Breast epithelium (tissue), 3 donors: ENCODE measurements at regions not wholly inside any gene's neighbourhood (a gene's known extent, or its start where the extent isn't known, plus 50 kb on each side); places are given as distances from the start of the nearest gene placed in this dataset.

Experiments used
- POLR2A ChIP-seq: fragments of 450-650 bp; IDR thresholded peaks from one replicate; pipeline ENCODE4 v1.6.1; 2016; ENCODE audit warnings: antibody characterized with exemption, mild to moderate bottlenecking, moderate library complexity
- POLR2AphosphoS5 ChIP-seq, 3 donors: sonication (generic); formaldehyde crosslinking; IDR thresholded peaks; one replicate each; pipeline ENCODE4 v1.6.1; 2017; ENCODE audit warnings: antibody characterized with exemption in 3 of 3
- TF ChIP-seq, protein P1 (sequence below), 3 donors: fragments of 450-650 bp; IDR thresholded peaks; one replicate each; pipeline ENCODE4 v1.5.1; 2016 to 2017; ENCODE audit warnings: antibody characterized with exemption in 3 of 3, mild to moderate bottlenecking in 3 of 3, moderate library complexity in 3 of 3

DNA sequence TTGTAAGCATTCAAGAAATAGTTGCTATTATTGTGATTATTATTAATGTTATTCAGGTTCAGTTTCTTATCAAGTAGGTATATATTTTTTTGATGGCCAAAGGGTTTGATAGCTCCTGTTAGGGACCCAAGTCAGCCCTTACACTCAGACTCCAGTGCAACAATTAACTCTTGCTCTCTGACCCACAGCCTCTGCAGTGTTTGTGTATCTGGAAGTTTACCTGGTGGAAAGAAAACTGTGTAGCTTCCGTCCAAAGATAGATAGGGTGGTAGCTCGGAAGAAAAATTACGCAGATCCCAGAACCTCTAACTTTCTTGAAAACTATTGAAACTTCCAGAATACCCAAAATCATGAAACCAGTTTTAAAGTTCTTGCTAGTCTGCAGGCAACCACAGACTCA lies 58.6 kb upstream of the IGFBP2 start:
- TF ChIP-seq POLR2A (no peak), POLR2AphosphoS5 (IDR thresholded peaks at IDR 0.05) (no peak)
- TF ChIP-seq, protein P1, sequence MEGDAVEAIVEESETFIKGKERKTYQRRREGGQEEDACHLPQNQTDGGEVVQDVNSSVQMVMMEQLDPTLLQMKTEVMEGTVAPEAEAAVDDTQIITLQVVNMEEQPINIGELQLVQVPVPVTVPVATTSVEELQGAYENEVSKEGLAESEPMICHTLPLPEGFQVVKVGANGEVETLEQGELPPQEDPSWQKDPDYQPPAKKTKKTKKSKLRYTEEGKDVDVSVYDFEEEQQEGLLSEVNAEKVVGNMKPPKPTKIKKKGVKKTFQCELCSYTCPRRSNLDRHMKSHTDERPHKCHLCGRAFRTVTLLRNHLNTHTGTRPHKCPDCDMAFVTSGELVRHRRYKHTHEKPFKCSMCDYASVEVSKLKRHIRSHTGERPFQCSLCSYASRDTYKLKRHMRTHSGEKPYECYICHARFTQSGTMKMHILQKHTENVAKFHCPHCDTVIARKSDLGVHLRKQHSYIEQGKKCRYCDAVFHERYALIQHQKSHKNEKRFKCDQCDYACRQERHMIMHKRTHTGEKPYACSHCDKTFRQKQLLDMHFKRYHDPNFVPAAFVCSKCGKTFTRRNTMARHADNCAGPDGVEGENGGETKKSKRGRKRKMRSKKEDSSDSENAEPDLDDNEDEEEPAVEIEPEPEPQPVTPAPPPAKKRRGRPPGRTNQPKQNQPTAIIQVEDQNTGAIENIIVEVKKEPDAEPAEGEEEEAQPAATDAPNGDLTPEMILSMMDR (IDR thresholded peaks at IDR 0.05) = no peak
